ENCODE measurements at regions not wholly inside any gene's neighbourhood (a gene's known extent, or its start where the extent isn't known, plus 50 kb on each side); places are given as distances from the start of the nearest gene placed in this dataset.

GRCh38 chr2:220704810-220705209, 867.3 kb downstream of the EPHA4 start:
- TF ChIP-seq CTCF (IDR thresholded peaks at IDR 0.05; ENCODE audit: borderline replicate concordance, extremely low read depth, insufficient read depth), result no peak
- H3K4me1 ChIP-seq (ENCODE audit: control insufficient read depth in 2 of 3, insufficient read depth in 2 of 3, low read depth in 1 of 3, low read length in 3 of 3), result no peaks in the 10 kb centered on the region

GRCh38 chr2:220705678-220706077, 866.4 kb downstream of the EPHA4 start:
- DNase-seq (no peak), FAIRE-seq (no peak)
- H3K9me3 ChIP-seq (ENCODE audit: control insufficient read depth in 2 of 3, insufficient read depth in 1 of 3, low read length in 3 of 3), result peaks cover 0 to 1% (median 0%) of the 10 kb centered on the region in 3 donors
- intact Hi-C loops (cut with DNase I), result no loop called here
- no peak overlapping the region for H3K27ac ChIP-seq (ENCODE audit: low read depth in 2 of 2, low read length in 2 of 2)
- H3K27me3 ChIP-seq (ENCODE audit: control insufficient read depth, insufficient read depth, low read length), result no peaks in the 10 kb centered on the region
- H3K36me3 ChIP-seq (ENCODE audit: control insufficient read depth in 2 of 3, insufficient read depth in 3 of 3, low read length in 3 of 3), result no peaks in the 10 kb centered on the region
- no peak overlapping the region for H3K9ac ChIP-seq (ENCODE audit: low read length in 3 of 3)
- H3K4me3 ChIP-seq (ENCODE audit: low read length in 3 of 3), result no peak overlapping the region
- no peaks in the 10 kb centered on the region for H3K4me1 ChIP-seq (ENCODE audit: control insufficient read depth in 2 of 3, insufficient read depth in 2 of 3, low read depth in 1 of 3, low read length in 3 of 3)
- TF ChIP-seq CTCF (IDR thresholded peaks at IDR 0.05; ENCODE audit: borderline replicate concordance, extremely low read depth, insufficient read depth), result no peak

More at GRCh38 chr2:220704810-220705209, 867.3 kb downstream of the EPHA4 start:
- Histone ChIP-seq H3K27ac (ENCODE audit: low read depth in 2 of 2, low read length in 2 of 2) (no peak overlapping the region), H3K36me3 (ENCODE audit: control insufficient read depth in 2 of 3, insufficient read depth in 3 of 3, low read length in 3 of 3) (no peaks in the 10 kb centered on the region), H3K27me3 (ENCODE audit: control insufficient read depth, insufficient read depth, low read length) (no peaks in the 10 kb centered on the region), H3K9me3 (ENCODE audit: control insufficient read depth in 2 of 3, insufficient read depth in 1 of 3, low read length in 3 of 3) (peaks cover 0 to 1% (median 0%) of the 10 kb centered on the region in 3 donors), H3K9ac (ENCODE audit: low read length in 3 of 3) (no peak overlapping the region), H3K4me3 (ENCODE audit: low read length in 3 of 3) (no peak overlapping the region)
- intact Hi-C loops (cut with DNase I), result no loop called here
- FAIRE-seq (no peak), DNase-seq (no peak)

GRCh38 chr2:220707261-220707660, 864.8 kb downstream of the EPHA4 start:
- no peak overlapping the region for H3K27ac ChIP-seq (ENCODE audit: low read depth in 2 of 2, low read length in 2 of 2)
- no peak for TF ChIP-seq CTCF (IDR thresholded peaks at IDR 0.05; ENCODE audit: borderline replicate concordance, extremely low read depth, insufficient read depth)
- H3K36me3 ChIP-seq (ENCODE audit: control insufficient read depth in 2 of 3, insufficient read depth in 3 of 3, low read length in 3 of 3), result no peaks in the 10 kb centered on the region
- H3K4me3 ChIP-seq (ENCODE audit: low read length in 3 of 3), result no peak overlapping the region
- no peak for DNase-seq
- no peaks in the 10 kb centered on the region for H3K27me3 ChIP-seq (ENCODE audit: control insufficient read depth, insufficient read depth, low read length)
- H3K9me3 ChIP-seq (ENCODE audit: control insufficient read depth in 2 of 3, insufficient read depth in 1 of 3, low read length in 3 of 3), result no peaks in the 10 kb centered on the region
- no peak for FAIRE-seq
- intact Hi-C loops (cut with DNase I), result no loop called here
- no peaks in the 10 kb centered on the region for H3K4me1 ChIP-seq (ENCODE audit: control insufficient read depth in 2 of 3, insufficient read depth in 2 of 3, low read depth in 1 of 3, low read length in 3 of 3)
- H3K9ac ChIP-seq (ENCODE audit: low read length in 3 of 3), result no peak overlapping the region

GRCh38 chr2:220708366-220708765, 863.7 kb downstream of the EPHA4 start:
- intact Hi-C loops (cut with DNase I), result no loop called here
- Histone ChIP-seq H3K9me3 (ENCODE audit: control insufficient read depth in 2 of 3, insufficient read depth in 1 of 3, low read length in 3 of 3) (no peaks in the 10 kb centered on the region), H3K9ac (ENCODE audit: low read length in 3 of 3) (no peak overlapping the region), H3K27ac (ENCODE audit: low read depth in 2 of 2, low read length in 2 of 2) (no peak overlapping the region), H3K4me1 (ENCODE audit: control insufficient read depth in 2 of 3, insufficient read depth in 2 of 3, low read depth in 1 of 3, low read length in 3 of 3) (no peaks in the 10 kb centered on the region), H3K4me3 (ENCODE audit: low read length in 3 of 3) (no peak overlapping the region), H3K27me3 (ENCODE audit: control insufficient read depth, insufficient read depth, low read length) (no peaks in the 10 kb centered on the region), H3K36me3 (ENCODE audit: control insufficient read depth in 2 of 3, insufficient read depth in 3 of 3, low read length in 3 of 3) (no peaks in the 10 kb centered on the region)
- DNase-seq (no peak), FAIRE-seq (no peak)
- TF ChIP-seq CTCF (IDR thresholded peaks at IDR 0.05; ENCODE audit: borderline replicate concordance, extremely low read depth, insufficient read depth), result no peak

Data from kidney (tissue), 13 donors.